ENCODE measurements at regions not wholly inside any gene's neighbourhood (a gene's known extent, or its start where the extent isn't known, plus 50 kb on each side); places are given as distances from the start of the nearest gene placed in this dataset.
"Not testable (repeated sequence)": the region's sequence is repeated elsewhere in the genome, so short reads cannot be mapped to it uniquely, and the experiment has no call there.

DNA sequence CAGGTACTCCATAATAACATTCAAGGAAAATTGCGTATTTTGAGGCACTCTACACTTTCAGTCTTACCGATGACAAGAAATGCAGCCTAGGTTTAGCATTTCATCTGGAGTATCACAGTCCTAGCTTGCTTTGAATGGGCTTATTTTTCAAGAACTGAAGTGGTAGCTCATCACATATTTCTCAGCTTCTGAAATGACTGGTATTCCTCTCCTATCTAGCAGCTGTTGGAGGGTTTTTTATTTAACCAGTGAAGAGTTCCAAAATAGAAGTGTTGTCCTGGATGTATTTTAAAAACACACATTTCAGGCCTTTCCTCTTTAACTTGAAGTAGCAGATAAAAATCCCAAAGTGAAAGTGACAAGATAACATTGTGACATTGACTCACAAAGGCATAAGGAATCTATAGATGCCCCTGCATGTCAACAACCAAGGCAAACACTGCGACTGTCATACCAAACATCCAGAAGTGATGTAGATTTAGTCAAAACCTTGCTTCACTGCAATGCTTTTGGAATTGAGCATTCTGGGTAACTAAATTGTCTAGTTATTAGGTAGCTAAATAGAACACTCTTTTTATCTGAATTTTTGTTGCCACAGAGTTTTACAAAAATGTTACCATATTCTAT lies 182.2 kb upstream of the FBXO33 start:
- DNase-seq (ENCODE audit: extremely low spot score) = no peak
- ChIA-PET POLR2A (no interaction called here), CTCF (interaction anchor here (0.7 to 1.4 kb wide), 3 partner anchors 8 to 52 kb away, joined by 3 read pairs; no protein-coding TSS in a partner anchor)
- TF ChIP-seq, protein P1, sequence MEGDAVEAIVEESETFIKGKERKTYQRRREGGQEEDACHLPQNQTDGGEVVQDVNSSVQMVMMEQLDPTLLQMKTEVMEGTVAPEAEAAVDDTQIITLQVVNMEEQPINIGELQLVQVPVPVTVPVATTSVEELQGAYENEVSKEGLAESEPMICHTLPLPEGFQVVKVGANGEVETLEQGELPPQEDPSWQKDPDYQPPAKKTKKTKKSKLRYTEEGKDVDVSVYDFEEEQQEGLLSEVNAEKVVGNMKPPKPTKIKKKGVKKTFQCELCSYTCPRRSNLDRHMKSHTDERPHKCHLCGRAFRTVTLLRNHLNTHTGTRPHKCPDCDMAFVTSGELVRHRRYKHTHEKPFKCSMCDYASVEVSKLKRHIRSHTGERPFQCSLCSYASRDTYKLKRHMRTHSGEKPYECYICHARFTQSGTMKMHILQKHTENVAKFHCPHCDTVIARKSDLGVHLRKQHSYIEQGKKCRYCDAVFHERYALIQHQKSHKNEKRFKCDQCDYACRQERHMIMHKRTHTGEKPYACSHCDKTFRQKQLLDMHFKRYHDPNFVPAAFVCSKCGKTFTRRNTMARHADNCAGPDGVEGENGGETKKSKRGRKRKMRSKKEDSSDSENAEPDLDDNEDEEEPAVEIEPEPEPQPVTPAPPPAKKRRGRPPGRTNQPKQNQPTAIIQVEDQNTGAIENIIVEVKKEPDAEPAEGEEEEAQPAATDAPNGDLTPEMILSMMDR (IDR thresholded peaks at IDR 0.05; ENCODE audit: control extremely low read depth, extremely low read depth, low read depth, missing control alignments) = no peak

DNA sequence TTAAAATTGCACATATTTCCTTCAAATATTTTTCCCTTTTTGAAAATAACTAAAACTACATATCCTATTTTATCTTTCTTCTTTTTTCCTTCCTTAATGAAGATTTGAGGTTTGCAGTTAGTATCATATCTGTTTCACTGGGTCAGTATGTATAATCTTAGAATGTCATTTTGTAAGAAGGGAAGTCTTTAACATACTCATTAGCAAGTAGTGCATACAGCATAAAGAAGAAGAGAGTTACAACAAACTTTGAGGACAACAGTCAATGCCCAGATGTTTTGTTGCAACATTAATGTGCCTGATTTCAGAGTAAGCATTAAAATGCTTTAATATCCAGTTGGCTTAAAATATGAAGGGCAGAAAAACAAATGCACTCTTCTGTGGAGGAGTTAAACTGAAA lies 176.9 kb upstream of the FBXO33 start:
- POLR2A ChIA-PET = no interaction called here
- TF ChIP-seq, protein P1 (IDR thresholded peaks at IDR 0.05; ENCODE audit: control extremely low read depth, extremely low read depth, low read depth, missing control alignments) = no peak
- CTCF ChIA-PET = no interaction called here
- DNase-seq (ENCODE audit: extremely low spot score) = no peak

DNA sequence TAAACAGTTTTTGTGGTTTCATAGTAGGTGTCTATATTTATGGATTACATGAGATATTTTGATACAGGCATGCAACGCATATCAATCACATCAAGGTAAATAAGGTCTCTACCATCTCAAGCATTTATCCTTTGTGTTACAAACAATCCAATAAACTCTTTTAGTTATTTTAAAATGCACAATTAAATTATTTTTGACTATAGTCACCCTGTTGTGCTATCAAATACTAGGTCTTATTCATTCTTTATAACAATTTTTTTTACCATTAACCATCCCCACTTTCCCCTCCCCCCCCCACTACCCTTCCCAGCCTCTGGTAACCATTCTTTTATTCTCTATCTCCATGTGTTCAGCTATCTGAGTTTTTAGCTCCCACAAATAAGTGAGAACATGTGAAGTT lies 175.7 kb upstream of the FBXO33 start:
- CTCF ChIA-PET = no interaction called here
- TF ChIP-seq, protein P1 (IDR thresholded peaks at IDR 0.05; ENCODE audit: control extremely low read depth, extremely low read depth, low read depth, missing control alignments) = no peak
- POLR2A ChIA-PET = no interaction called here
- DNase-seq (ENCODE audit: extremely low spot score) = no peak

DNA sequence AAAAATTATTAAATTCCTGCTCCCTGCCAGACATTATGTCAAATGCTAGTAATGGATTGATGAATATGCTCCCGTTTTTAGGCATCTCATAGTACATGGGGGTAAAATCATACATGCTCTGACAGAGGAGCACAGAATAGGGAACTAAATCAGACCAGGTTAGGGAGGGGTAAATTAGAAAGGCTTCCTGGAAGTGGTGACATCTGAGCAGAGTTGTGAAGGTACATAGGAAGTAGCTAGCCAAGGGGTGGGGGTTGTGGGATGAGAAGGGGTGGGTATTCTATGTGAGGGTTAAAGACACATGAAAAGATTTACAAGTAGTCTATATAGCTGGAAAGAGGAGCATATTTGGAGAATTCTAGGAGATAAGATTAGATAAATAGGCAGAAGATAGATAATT lies 171.7 kb upstream of the FBXO33 start:
- ChIA-PET POLR2A (no interaction called here), CTCF (no interaction called here)
- TF ChIP-seq, protein P1 (IDR thresholded peaks at IDR 0.05; ENCODE audit: control extremely low read depth, extremely low read depth, low read depth, missing control alignments) = no peak
- DNase-seq (ENCODE audit: extremely low spot score) = no peak

DNA sequence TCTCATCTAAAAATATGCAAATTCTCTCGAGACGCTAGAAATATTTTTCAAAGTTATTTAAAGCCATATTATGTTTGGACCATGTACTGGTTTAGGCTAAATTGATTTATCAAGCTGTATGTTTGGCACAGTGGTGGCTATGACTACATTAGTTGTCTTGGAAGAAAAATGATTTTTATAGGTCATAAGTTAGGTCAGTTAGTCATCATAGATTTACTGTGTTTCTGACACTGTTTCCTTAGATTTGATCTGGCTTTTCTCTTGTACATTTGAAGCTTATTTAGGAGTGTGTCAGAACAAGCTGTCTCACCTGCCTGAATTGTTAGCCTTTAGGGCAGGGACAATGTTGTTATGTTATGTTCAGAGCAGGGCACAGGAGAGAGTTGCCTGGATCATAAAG lies 161.1 kb upstream of the FBXO33 start:
- TF ChIP-seq, protein P1 (IDR thresholded peaks at IDR 0.05; ENCODE audit: control extremely low read depth, extremely low read depth, low read depth, missing control alignments) = no peak
- no peak for DNase-seq (ENCODE audit: extremely low spot score)
- ChIA-PET CTCF (interaction anchor here (1.2 kb wide), 1 partner anchor 16 kb away, joined by 3 read pairs; no protein-coding TSS in a partner anchor), POLR2A (no interaction called here)

DNA sequence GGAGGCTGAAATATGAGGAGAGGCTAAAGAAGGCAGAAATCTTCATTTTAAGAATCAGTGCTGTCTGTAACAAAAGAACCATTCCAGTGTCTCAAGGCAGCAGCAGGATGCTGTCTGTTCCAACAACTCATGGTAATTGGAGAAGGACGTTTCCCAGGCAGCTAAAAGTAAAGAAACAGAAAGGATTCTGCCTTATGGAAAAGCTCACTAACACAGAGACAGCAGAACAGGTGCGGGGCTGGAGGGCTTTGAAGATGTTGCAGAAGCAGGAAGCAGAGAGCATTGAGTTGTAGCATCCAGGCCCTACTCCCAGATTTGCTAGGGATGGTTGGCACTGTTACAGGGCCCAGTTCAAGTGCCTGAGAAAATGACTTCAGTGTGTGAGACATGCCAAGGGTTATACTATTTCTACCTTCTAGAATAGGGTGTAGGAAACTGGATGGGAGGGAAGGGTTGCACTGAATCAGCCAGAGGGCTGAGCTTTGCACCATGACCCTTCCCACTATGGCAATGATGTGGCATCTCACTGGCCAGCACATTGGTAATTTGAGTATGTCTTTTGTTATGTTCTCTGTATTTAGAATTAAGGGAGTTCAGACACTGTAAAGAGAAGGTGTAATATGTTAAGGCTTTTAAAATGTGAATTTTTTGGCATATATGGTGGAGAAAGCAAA lies 160.0 kb upstream of the FBXO33 start:
- POLR2A ChIA-PET = no interaction called here
- CTCF ChIA-PET = no interaction called here
- TF ChIP-seq, protein P1 (IDR thresholded peaks at IDR 0.05; ENCODE audit: control extremely low read depth, extremely low read depth, low read depth, missing control alignments) = no peak
- no peak for DNase-seq (ENCODE audit: extremely low spot score)

DNA sequence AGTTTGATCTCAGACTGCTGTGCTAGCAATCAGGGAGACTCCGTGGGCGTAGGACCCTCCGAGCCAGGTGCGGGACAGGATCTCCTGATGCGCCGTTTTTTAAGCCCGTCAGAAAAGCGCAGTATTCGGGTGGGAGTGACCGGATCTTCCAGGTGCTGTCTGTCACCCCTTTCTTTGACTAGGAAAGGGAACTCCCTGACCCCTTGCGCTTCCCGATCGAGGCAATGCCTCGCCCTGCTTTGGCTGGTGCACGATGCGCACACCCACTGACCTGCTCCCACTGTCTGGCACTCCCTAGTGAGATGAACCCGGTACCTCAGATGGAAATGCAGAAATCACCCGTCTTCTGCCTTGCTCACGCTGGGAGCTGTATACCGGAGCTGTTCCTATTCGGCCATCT lies 157.6 kb upstream of the FBXO33 start:
- CTCF ChIA-PET, POLR2A ChIA-PET: not testable (repeated sequence)

More for the DNA sequence above, 157.6 kb upstream of the FBXO33 start:
- not testable (repeated sequence) for DNase-seq (ENCODE audit: extremely low spot score)
